ENCODE measurements at regions not wholly inside any gene's neighbourhood (a gene's known extent, or its start where the extent isn't known, plus 50 kb on each side); places are given as distances from the start of the nearest gene placed in this dataset.

GRCh38 chr15:57883701-57884100, 177.2 kb downstream of the POLR2M start:
- no peak for TF ChIP-seq CTCF (IDR thresholded peaks at IDR 0.05; ENCODE audit: low read depth, low read length, missing control alignments)
- DNase-seq (ENCODE audit: extremely low read depth, low read depth) = no peak
- no peak overlapping the region for H3K4me3 ChIP-seq (replicated peaks; ENCODE audit: low read depth, low read length)

- no peak for TF ChIP-seq CTCF (IDR thresholded peaks at IDR 0.05; ENCODE audit: low read depth, low read length, missing control alignments)
- DNase-seq (ENCODE audit: extremely low read depth, low read depth) = no peak
- no peak overlapping the region for H3K4me3 ChIP-seq (replicated peaks; ENCODE audit: low read depth, low read length)
These were observed 178.4 kb downstream of the POLR2M start for GRCh38 chr15:57884936-57885335.

- TF ChIP-seq CTCF (IDR thresholded peaks at IDR 0.05; ENCODE audit: low read depth, low read length, missing control alignments) = no peak
These were observed 178.9 kb downstream of the POLR2M start for GRCh38 chr15:57885435-57885834.

GRCh38 chr15:57887825-57888224, 177.7 kb downstream of the ALDH1A2 start:
- H3K4me3 ChIP-seq (replicated peaks; ENCODE audit: low read depth, low read length) = no peak overlapping the region
- no peak for DNase-seq (ENCODE audit: extremely low read depth, low read depth)
- no peak for TF ChIP-seq CTCF (IDR thresholded peaks at IDR 0.05; ENCODE audit: low read depth, low read length, missing control alignments)

More at GRCh38 chr15:57885435-57885834, 178.9 kb downstream of the POLR2M start:
- H3K4me3 ChIP-seq (replicated peaks; ENCODE audit: low read depth, low read length) = no peak overlapping the region
- DNase-seq (ENCODE audit: extremely low read depth, low read depth) = no peak

GRCh38 chr15:57890351-57890750, 175.2 kb downstream of the ALDH1A2 start:
- DNase-seq (ENCODE audit: extremely low read depth, low read depth) = no peak
- TF ChIP-seq CTCF (IDR thresholded peaks at IDR 0.05; ENCODE audit: low read depth, low read length, missing control alignments) = no peak
- no peak overlapping the region for H3K4me3 ChIP-seq (replicated peaks; ENCODE audit: low read depth, low read length)

GRCh38 chr15:57890878-57891277, 174.6 kb downstream of the ALDH1A2 start:
- no peak for DNase-seq (ENCODE audit: extremely low read depth, low read depth)
- no peak overlapping the region for H3K4me3 ChIP-seq (replicated peaks; ENCODE audit: low read depth, low read length)
- TF ChIP-seq CTCF (IDR thresholded peaks at IDR 0.05; ENCODE audit: low read depth, low read length, missing control alignments) = no peak

GRCh38 chr15:57892181-57892580, 173.3 kb downstream of the ALDH1A2 start:
- DNase-seq (ENCODE audit: extremely low read depth, low read depth) = no peak
- TF ChIP-seq CTCF (IDR thresholded peaks at IDR 0.05; ENCODE audit: low read depth, low read length, missing control alignments) = no peak
- H3K4me3 ChIP-seq (replicated peaks; ENCODE audit: low read depth, low read length) = no peak overlapping the region
